Activated T-cell treated with anti-CD3 and anti-CD28 coated beads, Interleukin-2, amount 50 U/mL, for 72 hours (primary cell): ENCODE measurements at regions not wholly inside any gene's neighbourhood (a gene's known extent, or its start where the extent isn't known, plus 50 kb on each side); places are given as distances from the start of the nearest gene placed in this dataset.
A peak's percentile ranks its signal among the peaks of the same experiment; 100 is the strongest.

Experiments
- ATAC-seq, 2 donors: fragments of 150-1000 bp; cut with Tn5 transposase; replicated peaks in 1 of 2; 2 replicates each; pipeline ENCODE4 v1.10.0; 2021; ENCODE audit warnings: moderate library complexity in 2 of 2, mild to moderate bottlenecking in 1 of 2
- DNase-seq, 2 donors: peaks; one replicate each; pipeline ENCODE4 v3.0.0; 2021 to 2022; ENCODE audit warnings: mixed read lengths in 1 of 2
- H3K27ac Mint-ChIP-seq: one replicate; pipeline ENCODE4 v1.8.0; 2022; ENCODE audit warnings: mild to moderate bottlenecking, moderate library complexity, mixed read lengths
- H3K27me3 Mint-ChIP-seq: one replicate; pipeline ENCODE4 v1.8.0; 2022; ENCODE audit warnings: low read depth, mixed read lengths
- H3K36me3 Mint-ChIP-seq, 2 donors: one replicate each; pipeline ENCODE4 v1.8.0; 2022; ENCODE audit warnings: mixed read lengths in 2 of 2, mild to moderate bottlenecking in 1 of 2; ENCODE audit not compliant: insufficient read depth in 2 of 2
- H3K4me1 Mint-ChIP-seq: one replicate; pipeline ENCODE4 v1.8.0; 2022; ENCODE audit warnings: low read depth, mixed read lengths
- H3K4me3 Mint-ChIP-seq, 2 donors: one replicate each; pipeline ENCODE4 v1.8.0; 2022; ENCODE audit warnings: mild to moderate bottlenecking in 2 of 2, mixed read lengths in 2 of 2, moderate library complexity in 2 of 2
- H3K9me3 Mint-ChIP-seq, 2 donors: one replicate each; pipeline ENCODE4 v1.8.0; 2022; ENCODE audit warnings: mixed read lengths in 2 of 2

- H3K27me3 Mint-ChIP-seq: peaks cover 15% of the 10 kb centered on the region
- H3K9me3 Mint-ChIP-seq: no peaks in the 10 kb centered on the region
- H3K4me3 Mint-ChIP-seq: peak overlapping the region; percentile 23 to 55
- H3K27ac Mint-ChIP-seq: no peak overlapping the region
- H3K4me1 Mint-ChIP-seq: peaks cover 5% of the 10 kb centered on the region
- DNase-seq (peak in 1 of 2 donors; percentile 7), ATAC-seq (peak; percentile 16 to 30)
- no peaks in the 10 kb centered on the region for H3K36me3 Mint-ChIP-seq
These were observed 102.0 kb downstream of the IER5 start for GRCh38 chr1:181190364-181191035.

DNA sequence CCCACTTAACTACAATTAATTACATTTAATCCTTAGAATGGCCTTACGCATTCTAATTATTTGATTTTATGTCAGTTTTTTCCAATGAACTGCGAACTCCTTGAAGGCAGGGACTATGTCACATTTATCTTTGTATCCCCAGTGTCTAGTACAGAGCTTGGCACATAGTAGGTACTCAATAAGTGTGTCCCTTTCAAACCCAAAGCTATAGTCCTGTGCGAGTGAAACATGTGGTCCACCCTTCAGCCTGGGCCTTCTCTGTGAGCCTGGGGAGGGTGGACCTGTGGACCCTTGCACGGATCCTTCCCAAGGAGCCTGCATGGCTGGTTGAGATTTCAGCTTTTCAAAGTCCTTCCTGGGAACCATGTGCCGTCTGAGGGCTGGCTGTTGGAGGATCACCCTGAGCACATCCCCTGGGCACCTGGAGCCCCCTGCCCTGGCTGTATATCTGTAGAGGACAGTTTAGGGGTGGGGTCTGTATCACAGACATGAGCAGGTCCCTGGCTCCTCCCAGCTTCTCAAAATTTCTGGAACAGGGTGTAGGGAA is 103.1 kb downstream of the IER5 start:
- Mint-ChIP-seq H3K27ac (no peak overlapping the region), H3K27me3 (peaks cover 6% of the 10 kb centered on the region), H3K36me3 (no peaks in the 10 kb centered on the region), H3K4me3 (no peak overlapping the region), H3K9me3 (no peaks in the 10 kb centered on the region), H3K4me1 (peaks cover 5% of the 10 kb centered on the region)
- ATAC-seq: no peak
- no peak for DNase-seq

GRCh38 chr1:181192316-181192715 is 103.8 kb downstream of the IER5 start:
- Mint-ChIP-seq H3K4me3 (no peak overlapping the region), H3K4me1 (peaks cover 5% of the 10 kb centered on the region), H3K27ac (no peak overlapping the region), H3K27me3 (peaks cover 6% of the 10 kb centered on the region), H3K36me3 (no peaks in the 10 kb centered on the region), H3K9me3 (no peaks in the 10 kb centered on the region)
- ATAC-seq: no peak
- no peak for DNase-seq

DNA sequence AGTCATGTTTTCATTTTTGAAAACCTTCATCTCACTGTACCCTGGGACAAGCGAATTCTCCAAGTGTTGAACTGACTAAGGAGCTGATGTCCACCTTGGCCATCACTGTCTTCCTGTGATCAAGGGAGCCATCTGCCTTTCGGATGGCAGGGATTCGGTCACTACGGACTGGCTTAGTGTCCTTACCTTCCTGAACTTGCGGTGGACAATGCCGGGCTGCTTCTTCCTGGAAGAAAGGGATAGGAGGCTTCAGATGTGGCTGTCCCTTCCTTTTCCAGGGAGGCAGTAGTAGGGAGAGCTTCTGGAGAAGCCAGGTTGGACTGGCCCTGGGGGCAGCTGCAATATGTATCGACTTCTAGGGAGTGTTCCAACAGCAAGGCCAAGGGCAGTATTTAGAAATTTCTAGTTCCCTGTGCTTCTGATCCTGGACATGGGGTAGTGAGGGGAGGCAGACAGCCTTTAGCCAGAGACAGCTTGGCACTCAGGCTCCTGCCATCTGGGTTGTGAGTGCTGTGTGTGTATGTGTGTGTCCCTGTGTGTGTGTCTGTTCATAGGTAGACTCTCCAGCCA is 114.6 kb downstream of the IER5 start:
- ATAC-seq (no peak), DNase-seq (no peak)
- Mint-ChIP-seq H3K9me3 (no peaks in the 10 kb centered on the region), H3K36me3 (no peaks in the 10 kb centered on the region), H3K27ac (no peak overlapping the region), H3K27me3 (peaks cover 6% of the 10 kb centered on the region), H3K4me3 (no peak overlapping the region), H3K4me1 (no peaks in the 10 kb centered on the region)

DNA sequence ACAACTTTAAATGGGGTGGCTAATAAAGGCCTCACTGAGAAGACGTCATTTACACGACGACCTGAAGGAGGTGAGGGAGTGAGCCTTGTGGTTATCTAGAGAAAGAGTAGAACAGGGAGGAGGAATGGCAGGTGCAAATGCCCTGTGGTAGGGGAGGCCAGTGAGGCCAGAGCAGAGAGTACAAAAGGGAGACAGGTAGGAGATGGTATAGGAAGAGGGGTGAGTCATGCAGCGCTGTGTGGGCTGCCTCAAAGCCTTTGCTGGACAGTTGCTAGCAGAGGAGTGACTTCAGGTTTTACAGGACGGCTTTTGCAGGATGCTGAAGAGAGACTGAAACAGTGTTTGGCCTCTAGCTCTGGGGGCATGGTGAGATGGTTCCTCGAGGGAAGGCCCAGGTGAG is 116.0 kb downstream of the IER5 start:
- Mint-ChIP-seq H3K27me3 (no peaks in the 10 kb centered on the region), H3K4me1 (no peaks in the 10 kb centered on the region), H3K27ac (no peak overlapping the region), H3K4me3 (no peak overlapping the region), H3K9me3 (no peaks in the 10 kb centered on the region), H3K36me3 (no peaks in the 10 kb centered on the region)
- ATAC-seq (no peak), DNase-seq (no peak)

DNA sequence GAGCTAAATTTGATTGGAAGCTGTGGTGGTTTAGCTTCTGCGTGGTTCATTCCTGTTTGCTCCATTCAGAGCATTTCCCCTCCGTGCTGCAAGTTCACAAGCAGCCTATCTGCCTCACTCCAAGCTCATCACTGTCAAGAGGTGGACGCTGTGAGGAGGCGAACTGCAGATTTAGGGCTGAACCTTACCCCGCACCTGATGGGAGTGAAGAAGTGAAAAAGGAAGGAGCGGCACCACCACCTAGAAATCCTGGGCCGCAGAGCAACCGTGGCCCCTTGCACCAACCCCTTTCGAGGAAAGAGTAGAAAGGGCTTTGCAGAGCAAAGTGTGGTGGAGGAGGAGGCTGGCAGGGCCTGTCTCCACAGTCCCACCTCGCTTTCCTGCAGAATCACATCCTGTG is 117.4 kb downstream of the IER5 start:
- Mint-ChIP-seq H3K4me3 (no peak overlapping the region), H3K36me3 (no peaks in the 10 kb centered on the region), H3K27me3 (peaks cover 3% of the 10 kb centered on the region), H3K27ac (no peak overlapping the region), H3K4me1 (no peaks in the 10 kb centered on the region), H3K9me3 (no peaks in the 10 kb centered on the region)
- ATAC-seq: no peak
- no peak for DNase-seq

DNA sequence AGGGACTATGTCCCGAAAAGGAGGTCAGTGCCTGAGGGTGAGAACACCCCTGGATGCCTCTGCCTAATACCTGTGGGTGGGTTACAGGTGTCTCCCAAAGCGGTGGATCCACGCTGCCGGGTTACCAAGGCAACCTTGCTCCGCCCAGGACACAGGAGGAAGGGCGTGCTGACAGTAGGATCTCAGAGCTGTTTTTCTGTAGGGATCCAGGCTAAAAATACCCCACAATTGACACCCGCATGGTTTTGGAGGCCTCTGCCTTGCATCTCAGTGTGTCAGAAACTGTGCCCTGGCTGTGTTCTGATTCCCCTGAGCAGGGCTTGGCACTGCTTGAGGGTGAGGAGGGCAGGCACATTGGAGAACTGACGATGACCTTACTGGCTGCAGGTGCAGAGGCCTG is 118.0 kb downstream of the IER5 start:
- no peak for DNase-seq
- Mint-ChIP-seq H3K27ac (no peak overlapping the region), H3K9me3 (no peaks in the 10 kb centered on the region), H3K27me3 (peaks cover 7% of the 10 kb centered on the region), H3K4me3 (no peak overlapping the region), H3K4me1 (no peaks in the 10 kb centered on the region), H3K36me3 (no peaks in the 10 kb centered on the region)
- no peak for ATAC-seq

- Mint-ChIP-seq H3K4me1 (no peaks in the 10 kb centered on the region), H3K9me3 (no peaks in the 10 kb centered on the region), H3K4me3 (no peak overlapping the region), H3K27ac (no peak overlapping the region), H3K27me3 (peaks cover 7% of the 10 kb centered on the region), H3K36me3 (no peaks in the 10 kb centered on the region)
- ATAC-seq: no peak
- no peak for DNase-seq
These were observed 118.7 kb downstream of the IER5 start for GRCh38 chr1:181206979-181207790.

GRCh38 chr1:181208083-181208482 is 119.6 kb downstream of the IER5 start:
- Mint-ChIP-seq H3K27me3 (peaks cover 7% of the 10 kb centered on the region), H3K36me3 (no peaks in the 10 kb centered on the region), H3K4me1 (no peaks in the 10 kb centered on the region), H3K27ac (no peak overlapping the region), H3K9me3 (no peaks in the 10 kb centered on the region), H3K4me3 (no peak overlapping the region)
- ATAC-seq: no peak
- no peak for DNase-seq

- Mint-ChIP-seq H3K27ac (no peak overlapping the region), H3K4me1 (no peaks in the 10 kb centered on the region), H3K9me3 (no peaks in the 10 kb centered on the region)
These were observed 120.5 kb downstream of the IER5 start for GRCh38 chr1:181208967-181209366.

GRCh38 chr1:181213056-181213455 is 124.6 kb downstream of the IER5 start:
- ATAC-seq (no peak), DNase-seq (no peak)
- Mint-ChIP-seq H3K36me3 (no peaks in the 10 kb centered on the region), H3K9me3 (peaks cover 0 to 3% of the 10 kb centered on the region in 2 donors), H3K27me3 (peaks cover 7% of the 10 kb centered on the region), H3K4me1 (no peaks in the 10 kb centered on the region), H3K27ac (no peak overlapping the region), H3K4me3 (no peak overlapping the region)

More at GRCh38 chr1:181208967-181209366, 120.5 kb downstream of the IER5 start:
- ATAC-seq: no peak
- Mint-ChIP-seq H3K27me3 (peaks cover 7% of the 10 kb centered on the region), H3K4me3 (no peak overlapping the region), H3K36me3 (no peaks in the 10 kb centered on the region)
- no peak for DNase-seq

GRCh38 chr1:181216591-181216994 is 128.1 kb downstream of the IER5 start:
- DNase-seq (no peak), ATAC-seq (no peak)
- H3K27me3 Mint-ChIP-seq: no peaks in the 10 kb centered on the region

GRCh38 chr1:181219938-181220337 is 131.4 kb downstream of the IER5 start:
- no peaks in the 10 kb centered on the region for H3K4me1 Mint-ChIP-seq
- ATAC-seq: no peak
- no peak overlapping the region for H3K27ac Mint-ChIP-seq
- H3K36me3 Mint-ChIP-seq: no peaks in the 10 kb centered on the region
- H3K4me3 Mint-ChIP-seq: no peak overlapping the region
- DNase-seq: no peak
- peaks cover 3 to 4% of the 10 kb centered on the region in 2 donors for H3K9me3 Mint-ChIP-seq
- no peaks in the 10 kb centered on the region for H3K27me3 Mint-ChIP-seq

More at GRCh38 chr1:181216591-181216994, 128.1 kb downstream of the IER5 start:
- H3K27ac Mint-ChIP-seq: no peak overlapping the region
- H3K4me1 Mint-ChIP-seq: no peaks in the 10 kb centered on the region
- no peaks in the 10 kb centered on the region for H3K36me3 Mint-ChIP-seq
- H3K9me3 Mint-ChIP-seq: peaks cover 0 to 3% of the 10 kb centered on the region in 2 donors
- no peak overlapping the region for H3K4me3 Mint-ChIP-seq
